GM13976 (cell line): ENCODE measurements at regions not wholly inside any gene's neighbourhood (a gene's known extent, or its start where the extent isn't known, plus 50 kb on each side); places are given as distances from the start of the nearest gene placed in this dataset.

Experiments
- DNase-seq: peaks from one replicate; pipeline ENCODE4 v3.0.0; 2012; ENCODE audit warnings: low spot score
- CTCF ChIP-seq: IDR thresholded peaks from 2 replicates; pipeline ENCODE4 v1.5.1; 2012; ENCODE audit warnings: borderline replicate concordance, mild to moderate bottlenecking; ENCODE audit not compliant: insufficient read depth; ENCODE audit errors: extremely low read depth, missing control alignments, control extremely low read depth
- in situ Hi-C: fragments of 300-500 bp; cut with MboI; formaldehyde crosslinking; loops from one replicate; pipeline ENCODE4 v1.12.0; 2022; ENCODE audit warnings: low sequenced_read_pairs, mixed read lengths, inconsistent platforms; ENCODE audit not compliant: unreplicated experiment

- DNase-seq: no peak
- no peak for TF ChIP-seq CTCF
- in situ Hi-C loops: no loop called here
Observed at GRCh38 chr16:63302811-63303210, 1266.6 kb upstream of the CDH8 start.

- in situ Hi-C loops: no loop called here
- no peak for DNase-seq
- TF ChIP-seq CTCF: no peak
Observed at GRCh38 chr16:63301349-63301748, 1265.1 kb upstream of the CDH8 start.

GRCh38 chr16:63298993-63299392 is 1262.8 kb upstream of the CDH8 start:
- no peak for DNase-seq
- in situ Hi-C loops: no loop called here
- TF ChIP-seq CTCF: no peak

- in situ Hi-C loops: no loop called here
- no peak for TF ChIP-seq CTCF
- no peak for DNase-seq
Observed at GRCh38 chr16:63292036-63292435, 1255.8 kb upstream of the CDH8 start.

- in situ Hi-C loops: no loop called here
- DNase-seq: peak; percentile 29
- TF ChIP-seq CTCF: peak; percentile 43
Observed at GRCh38 chr16:63289834-63290460, 1253.7 kb upstream of the CDH8 start.

GRCh38 chr16:63287401-63287800 is 1251.2 kb upstream of the CDH8 start:
- DNase-seq: no peak
- no peak for TF ChIP-seq CTCF
- in situ Hi-C loops: no loop called here
